Fibroblast of upper back skin (primary cell): ENCODE measurements at regions not wholly inside any gene's neighbourhood (a gene's known extent, or its start where the extent isn't known, plus 50 kb on each side); places are given as distances from the start of the nearest gene placed in this dataset.
"Not testable (repeated sequence)": the region's sequence is repeated elsewhere in the genome, so short reads cannot be mapped to it uniquely, and the experiment has no call there.

Experiments used
- DNase-seq: peaks from one replicate; pipeline ENCODE4 v3.0.0-alpha.2; 2013

GRCh38 chr10:106284802-106285587 is 879.5 kb downstream of the SORCS1 start:
- peak; percentile 32 for DNase-seq

- no peak for DNase-seq
These were observed 883.5 kb downstream of the SORCS1 start for GRCh38 chr10:106280896-106281460.

GRCh38 chr10:106278383-106278782 is 886.1 kb downstream of the SORCS1 start:
- peak; percentile 21 for DNase-seq

GRCh38 chr10:106271237-106271636 is 893.3 kb downstream of the SORCS1 start:
- no peak for DNase-seq

- DNase-seq: no peak
These were observed 896.5 kb downstream of the SORCS1 start for GRCh38 chr10:106268000-106268399.

GRCh38 chr10:106267591-106267990 is 896.9 kb downstream of the SORCS1 start:
- no peak for DNase-seq

- not testable (repeated sequence) for DNase-seq
These were observed 907.1 kb downstream of the SORCS1 start for GRCh38 chr10:106257432-106257831.

- DNase-seq: no peak
These were observed 909.3 kb downstream of the SORCS1 start for GRCh38 chr10:106255111-106255678.

GRCh38 chr10:106254071-106254470 is 910.4 kb downstream of the SORCS1 start:
- no peak for DNase-seq

- no peak for DNase-seq
These were observed 912.0 kb downstream of the SORCS1 start for GRCh38 chr10:106252541-106252940.

- no peak for DNase-seq
These were observed 912.9 kb downstream of the SORCS1 start for GRCh38 chr10:106251573-106251972.

- peak; percentile 45 for DNase-seq
These were observed 922.2 kb downstream of the SORCS1 start for GRCh38 chr10:106242301-106242700.

GRCh38 chr10:106226828-106227227 is 937.7 kb downstream of the SORCS1 start:
- no peak for DNase-seq

- DNase-seq: no peak
These were observed 938.4 kb downstream of the SORCS1 start for GRCh38 chr10:106226142-106226541.

- DNase-seq: peak; percentile 47
These were observed 939.8 kb downstream of the SORCS1 start for GRCh38 chr10:106224676-106225075.

GRCh38 chr10:106217627-106218026 is 946.9 kb downstream of the SORCS1 start:
- no peak for DNase-seq

GRCh38 chr10:106216085-106216484 is 948.4 kb downstream of the SORCS1 start:
- no peak for DNase-seq

- no peak for DNase-seq
These were observed 950.3 kb downstream of the SORCS1 start for GRCh38 chr10:106214243-106214642.

GRCh38 chr10:106213493-106213892 is 951.0 kb downstream of the SORCS1 start:
- DNase-seq: no peak

GRCh38 chr10:106198275-106198674 is 966.2 kb downstream of the SORCS1 start:
- no peak for DNase-seq

- DNase-seq: peak; percentile 33
These were observed 975.2 kb downstream of the SORCS1 start for GRCh38 chr10:106189292-106189691.

- peak; percentile 60 for DNase-seq
These were observed 978.6 kb downstream of the SORCS1 start for GRCh38 chr10:106185951-106186350.

- DNase-seq: no peak
These were observed 981.5 kb downstream of the SORCS1 start for GRCh38 chr10:106183041-106183440.

- no peak for DNase-seq
These were observed 982.0 kb downstream of the SORCS1 start for GRCh38 chr10:106182542-106182941.
